Left ventricle myocardium superior (tissue), 1 donor: ENCODE measurements at regions not wholly inside any gene's neighbourhood (a gene's known extent, or its start where the extent isn't known, plus 50 kb on each side); places are given as distances from the start of the nearest gene placed in this dataset.

Experiments used
- ATAC-seq: fragments of 200-7000 bp; cut with Tn5 transposase; one replicate; pipeline ENCODE4 v1.9.1; 2020; ENCODE audit warnings: mild to moderate bottlenecking, moderate library complexity
- DNase-seq: peaks from one replicate; pipeline ENCODE4 v3.0.0-alpha.2; 2020
- intact Hi-C: fragments of 100-400 bp; cut with micrococcal nuclease; formaldehyde crosslinking; loops from one replicate; pipeline ENCODE4 v1.11.0; 2022
- donor health status: DM: no; HTN: yes; CAD: no; lungs with severe emphysema.

- ATAC-seq = no peak
- intact Hi-C loops = no loop called here
- no peak for DNase-seq
These were observed 521.0 kb upstream of the B3GALT2 start for GRCh38 chr1:193707271-193708021.

GRCh38 chr1:193706766-193707165 lies 520.4 kb upstream of the B3GALT2 start:
- ATAC-seq = no peak

DNA sequence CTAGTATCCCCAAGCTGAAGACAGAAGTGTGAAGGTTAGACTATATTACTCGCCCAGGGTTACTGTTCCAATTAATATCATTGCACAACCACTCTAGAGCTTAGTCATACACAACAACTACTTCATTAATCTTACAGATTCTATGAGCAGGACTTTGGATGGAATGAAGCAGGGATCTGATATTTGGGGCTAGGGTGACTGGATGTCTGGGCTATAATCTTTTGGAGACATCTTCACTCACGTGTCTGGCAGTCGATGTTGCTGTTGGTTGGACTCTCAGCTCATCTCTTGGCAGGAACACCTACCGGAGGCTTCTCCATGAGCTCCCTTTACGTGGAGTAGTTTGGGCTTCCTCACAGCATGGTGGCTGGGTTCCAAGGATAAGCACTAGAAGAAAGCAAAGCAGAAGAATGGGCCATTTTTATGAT lies 519.2 kb upstream of the B3GALT2 start:
- ATAC-seq (no peak), DNase-seq (no peak)
- intact Hi-C loops = no loop called here

More at GRCh38 chr1:193706766-193707165, 520.4 kb upstream of the B3GALT2 start:
- no peak for DNase-seq
- intact Hi-C loops = no loop called here

GRCh38 chr1:193703655-193704054 lies 517.2 kb upstream of the B3GALT2 start:
- ATAC-seq (no peak), DNase-seq (no peak)
- intact Hi-C loops = no loop called here

- ATAC-seq (no peak), DNase-seq (no peak)
- intact Hi-C loops = no loop called here
These were observed 516.7 kb upstream of the B3GALT2 start for GRCh38 chr1:193703121-193703520.

- DNase-seq = no peak
- no peak for ATAC-seq
- intact Hi-C loops = no loop called here
These were observed 515.3 kb upstream of the B3GALT2 start for GRCh38 chr1:193701759-193702158.

GRCh38 chr1:193700710-193701355 lies 514.4 kb upstream of the B3GALT2 start:
- no peak for DNase-seq
- ATAC-seq = no peak
- intact Hi-C loops = no loop called here

DNA sequence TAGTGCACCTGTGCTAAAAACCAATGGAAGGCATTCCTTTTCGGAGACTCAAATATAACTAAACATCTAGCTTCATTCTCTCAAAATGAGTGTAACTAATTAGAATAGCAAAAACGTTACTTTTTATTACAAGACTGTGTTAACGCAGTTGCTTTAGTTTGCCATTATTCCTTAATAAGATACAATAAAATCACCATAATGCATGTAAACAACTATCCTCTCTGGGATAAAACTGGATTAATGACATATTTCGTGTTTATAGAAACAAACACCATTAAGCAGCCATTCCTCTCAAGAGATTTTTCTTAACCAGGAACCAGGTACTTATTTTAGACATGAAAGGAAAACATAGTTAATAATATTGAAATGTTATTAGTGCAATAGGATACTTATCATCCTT lies 512.8 kb upstream of the B3GALT2 start:
- DNase-seq = no peak
- intact Hi-C loops = no loop called here
- ATAC-seq = no peak

GRCh38 chr1:193697776-193698175 lies 511.4 kb upstream of the B3GALT2 start:
- intact Hi-C loops = no loop called here
- no peak for DNase-seq
- no peak for ATAC-seq

GRCh38 chr1:193697115-193697762 lies 510.8 kb upstream of the B3GALT2 start:
- DNase-seq (no peak), ATAC-seq (no peak)
- intact Hi-C loops = no loop called here

DNA sequence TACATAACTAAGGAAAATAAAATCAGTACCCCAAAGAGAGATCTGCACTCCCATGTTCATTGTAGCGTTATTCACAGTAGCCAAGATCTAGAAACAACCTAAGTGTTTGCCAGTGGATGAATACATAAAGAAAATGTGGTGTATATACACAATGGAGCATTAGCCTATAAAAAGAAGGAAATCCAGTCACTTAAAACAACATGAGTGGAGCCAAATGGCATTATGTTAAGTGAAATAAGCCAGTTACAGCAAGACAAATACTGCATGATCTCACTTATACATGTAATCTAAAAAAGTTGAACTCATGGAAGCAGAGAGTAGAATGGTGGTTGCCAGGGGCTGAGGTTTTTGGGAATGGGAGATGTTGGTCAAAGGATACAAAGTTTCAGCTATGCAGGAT lies 508.3 kb upstream of the B3GALT2 start:
- ATAC-seq = no peak
- intact Hi-C loops = no loop called here
- no peak for DNase-seq

- ATAC-seq = no peak
- DNase-seq = no peak
- intact Hi-C loops = no loop called here
These were observed 499.6 kb upstream of the B3GALT2 start for GRCh38 chr1:193685986-193686385.

- intact Hi-C loops = no loop called here
- DNase-seq (no peak), ATAC-seq (no peak)
These were observed 495.0 kb upstream of the B3GALT2 start for GRCh38 chr1:193681422-193681821.

- DNase-seq (no peak), ATAC-seq (peak; percentile 26)
- intact Hi-C loops = no loop called here
These were observed 494.5 kb upstream of the B3GALT2 start for GRCh38 chr1:193680924-193681316.

GRCh38 chr1:193680247-193680923 lies 494.0 kb upstream of the B3GALT2 start:
- DNase-seq (no peak), ATAC-seq (peak; percentile 70)
- intact Hi-C loops = no loop called here

DNA sequence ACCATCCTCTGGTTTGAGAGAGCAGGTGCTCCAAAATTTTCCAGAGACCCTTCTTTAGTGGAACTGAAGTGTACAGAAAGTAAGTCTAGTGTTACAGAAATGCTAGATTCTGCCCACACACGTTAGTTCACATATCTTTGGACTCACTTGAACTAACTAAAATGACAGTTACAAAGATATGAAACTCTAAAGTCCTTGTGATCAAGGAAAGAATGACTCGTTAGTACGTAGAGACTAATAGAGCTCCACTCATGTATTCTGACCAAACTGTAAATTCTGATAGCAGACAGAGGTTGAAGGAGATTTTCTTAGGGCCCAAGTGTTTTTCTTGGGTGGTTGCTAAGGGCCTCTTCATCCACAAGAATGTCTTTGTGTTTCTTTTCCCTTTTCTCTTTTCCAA lies 491.5 kb upstream of the B3GALT2 start:
- ATAC-seq (no peak), DNase-seq (no peak)
- intact Hi-C loops = no loop called here

DNA sequence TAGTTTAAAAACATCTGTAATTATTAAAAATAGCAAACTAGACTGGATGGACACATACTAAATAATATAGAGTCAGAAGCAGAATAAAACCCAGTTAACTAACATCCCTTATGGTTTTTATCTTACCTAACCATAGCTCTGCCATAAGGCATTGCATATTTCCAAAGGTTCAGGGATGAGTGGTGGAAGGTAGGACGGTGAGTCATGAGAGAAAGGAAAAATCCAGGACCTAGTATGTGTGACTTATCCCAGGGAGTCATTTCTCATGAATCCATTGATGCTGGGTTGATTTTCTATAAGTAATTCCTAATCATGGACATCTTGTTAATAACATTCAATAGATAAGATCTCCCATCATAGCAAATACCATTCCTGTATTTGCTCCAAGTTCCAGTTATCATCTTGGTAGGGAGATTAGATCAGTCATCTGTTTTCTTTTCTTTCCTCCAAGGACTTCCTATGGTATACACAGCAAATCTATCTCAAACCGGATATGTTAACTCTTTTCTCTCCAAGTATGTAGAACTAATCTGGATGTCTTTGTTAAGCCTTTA lies 490.7 kb upstream of the B3GALT2 start:
- intact Hi-C loops = no loop called here
- ATAC-seq (no peak), DNase-seq (no peak)

- intact Hi-C loops = no loop called here
- no peak for DNase-seq
- ATAC-seq = no peak
These were observed 488.0 kb upstream of the B3GALT2 start for GRCh38 chr1:193674292-193674944.

GRCh38 chr1:193666485-193667083 lies 480.2 kb upstream of the B3GALT2 start:
- no peak for ATAC-seq
- DNase-seq = no peak
- intact Hi-C loops = no loop called here
